Liver (tissue), 7 donors: ENCODE measurements at regions not wholly inside any gene's neighbourhood (a gene's known extent, or its start where the extent isn't known, plus 50 kb on each side); places are given as distances from the start of the nearest gene placed in this dataset.

Source experiments
- DNase-seq: peaks from one replicate; pipeline ENCODE4 v3.0.0-alpha.2; 2017; ENCODE audit warnings: low spot score
- H3K27ac ChIP-seq, 2 donors: one replicate each; pipeline ENCODE4 v1.7.0; 2013; ENCODE audit warnings: inconsistent platforms in 2 of 2, low read length in 2 of 2, control low read depth in 1 of 2, low read depth in 1 of 2, mild to moderate bottlenecking in 1 of 2
- H3K27me3 ChIP-seq, 4 donors: one replicate each; pipeline versions ENCODE4 v1.6.1 to v1.7.0; 2013; ENCODE audit warnings: low read length in 3 of 4, inconsistent platforms in 1 of 4, mild to moderate bottlenecking in 1 of 4, moderate library complexity in 1 of 4; ENCODE audit not compliant: control insufficient read depth in 4 of 4, insufficient read depth in 4 of 4
- H3K36me3 ChIP-seq, 4 donors: one replicate each; pipeline versions ENCODE4 v1.6.1 to v1.7.0; 2013; ENCODE audit warnings: low read length in 3 of 4, mild to moderate bottlenecking in 3 of 4, low read depth in 1 of 4, moderate library complexity in 1 of 4; ENCODE audit not compliant: control insufficient read depth in 4 of 4, insufficient read depth in 3 of 4
- H3K4me1 ChIP-seq, 4 donors: one replicate each; pipeline versions ENCODE4 v1.6.1 to v1.7.0; 2013; ENCODE audit warnings: low read length in 3 of 4, mild to moderate bottlenecking in 3 of 4, moderate library complexity in 1 of 4; ENCODE audit not compliant: control insufficient read depth in 4 of 4, insufficient read depth in 4 of 4
- H3K4me3 ChIP-seq, 3 donors: one replicate each; pipeline versions ENCODE4 v1.6.1 to v1.7.0; 2013; ENCODE audit warnings: low read length in 3 of 3, control low read depth in 1 of 3, low read depth in 1 of 3, mild to moderate bottlenecking in 1 of 3
- H3K9ac ChIP-seq, 2 donors: one replicate each; pipeline ENCODE4 v1.7.0; 2013; ENCODE audit warnings: low read length in 2 of 2, mild to moderate bottlenecking in 2 of 2, moderate library complexity in 2 of 2, control low read depth in 1 of 2, low read depth in 1 of 2
- H3K9me3 ChIP-seq, 4 donors: one replicate each; pipeline versions ENCODE4 v1.6.1 to v1.7.0; 2013; ENCODE audit warnings: low read length in 3 of 4; ENCODE audit not compliant: control insufficient read depth in 4 of 4
- ATF3 ChIP-seq: IDR thresholded peaks from 2 replicates; pipeline ENCODE4 v1.6.1; 2016; ENCODE audit warnings: antibody characterized with exemption
- FOXA1 ChIP-seq: IDR thresholded peaks from 2 replicates; pipeline ENCODE4 v1.6.1; 2016; ENCODE audit warnings: antibody characterized with exemption
- FOXA2 ChIP-seq: IDR thresholded peaks from 2 replicates; pipeline ENCODE4 v1.6.1; 2016; ENCODE audit warnings: antibody characterized with exemption
- GABPA ChIP-seq, 2 donors: IDR thresholded peaks in 1 of 2; conservative IDR thresholded peaks in 1 of 2; 2 replicates each; pipeline ENCODE4 v1.6.1; 2016; ENCODE audit warnings: antibody characterized with exemption in 2 of 2, mild to moderate bottlenecking in 1 of 2, moderate library complexity in 1 of 2
- HNF4A ChIP-seq, 2 donors: conservative IDR thresholded peaks; 2 replicates each; pipeline ENCODE4 v1.6.1; 2016; ENCODE audit warnings: antibody characterized with exemption in 2 of 2, mild to moderate bottlenecking in 2 of 2
- HNF4G ChIP-seq: IDR thresholded peaks from 2 replicates; pipeline ENCODE4 v1.6.1; 2016; ENCODE audit warnings: antibody characterized with exemption
- JUND ChIP-seq, 2 donors: IDR thresholded peaks; 2 replicates each; pipeline ENCODE4 v1.6.1; 2016; ENCODE audit warnings: antibody characterized with exemption in 2 of 2
- NR2F2 ChIP-seq: IDR thresholded peaks from 2 replicates; pipeline ENCODE4 v1.6.1; 2016; ENCODE audit warnings: antibody characterized with exemption
- RAD21 ChIP-seq, 2 donors: IDR thresholded peaks; 2 replicates each; pipeline ENCODE4 v1.6.1; 2016; ENCODE audit warnings: antibody characterized with exemption in 2 of 2, mild to moderate bottlenecking in 2 of 2
- REST ChIP-seq: IDR thresholded peaks from 2 replicates; pipeline ENCODE4 v1.6.1; 2016; ENCODE audit warnings: antibody characterized with exemption, mild to moderate bottlenecking
- SP1 ChIP-seq: IDR thresholded peaks from 2 replicates; pipeline ENCODE4 v1.6.1; 2018; ENCODE audit warnings: antibody characterized with exemption, mild to moderate bottlenecking
- TAF1 ChIP-seq: conservative IDR thresholded peaks from 2 replicates; pipeline ENCODE4 v1.6.1; 2016; ENCODE audit warnings: antibody characterized with exemption, mild to moderate bottlenecking
- YY1 ChIP-seq: IDR thresholded peaks from 2 replicates; pipeline ENCODE4 v1.6.1; 2016; ENCODE audit warnings: antibody characterized with exemption, mild to moderate bottlenecking
- ZBTB33 ChIP-seq: IDR thresholded peaks from 2 replicates; pipeline ENCODE4 v1.6.1; 2016; ENCODE audit warnings: antibody characterized with exemption
- WGBS: extraction: QIAGEN DNeasy Blood & Tissue Kit; methylation state at CpG from one replicate; pipeline ENCODE4 v1.1.7; 2013; 5-methylcytosine and 5-hydroxymethylcytosine counted together
- donor health status: healthy.
- donor health status: healthy.
- donor health status: healthy.
- donor health status: healthy.

- TF ChIP-seq YY1, result no peak
- no peak for TF ChIP-seq GABPA (IDR thresholded peaks at IDR 0.05 in 1 of 2, conservative IDR thresholded peaks at IDR 0.05 in 1 of 2)
- no peak for TF ChIP-seq ZBTB33
- no peak for TF ChIP-seq FOXA2
Measured at GRCh38 chr13:74705438-74705837, 571.2 kb upstream of the KLF12 start (continued).

GRCh38 chr13:74703855-74704387 is 569.7 kb upstream of the KLF12 start:
- WGBS, result 96% methylated on average over 3 of the region's 3 CpGs
- DNase-seq, result no peak
- no peak overlapping the region for H3K9ac ChIP-seq
- H3K36me3 ChIP-seq, result no peaks in the 10 kb centered on the region
- no peaks in the 10 kb centered on the region for H3K4me1 ChIP-seq
- TF ChIP-seq ZBTB33 (no peak), GABPA (IDR thresholded peaks at IDR 0.05 in 1 of 2, conservative IDR thresholded peaks at IDR 0.05 in 1 of 2) (no peak), HNF4G (no peak), SP1 (no peak), TAF1 (no peak), NR2F2 (no peak), FOXA2 (no peak), RAD21 (IDR thresholded peaks at IDR 0.05) (no peak), JUND (IDR thresholded peaks at IDR 0.05) (no peak), HNF4A (conservative IDR thresholded peaks at IDR 0.05) (no peak), FOXA1 (no peak)
- H3K4me3 ChIP-seq, result no peak overlapping the region
- H3K9me3 ChIP-seq, result peaks cover 0 to 2% (median 0%) of the 10 kb centered on the region in 4 donors
- H3K27me3 ChIP-seq, result no peaks in the 10 kb centered on the region
- no peak overlapping the region for H3K27ac ChIP-seq

GRCh38 chr13:74696148-74696922 is 562.1 kb upstream of the KLF12 start:
- Histone ChIP-seq H3K9ac (no peak overlapping the region), H3K36me3 (no peaks in the 10 kb centered on the region), H3K27ac (no peak overlapping the region), H3K27me3 (no peaks in the 10 kb centered on the region), H3K4me3 (no peak overlapping the region), H3K4me1 (no peaks in the 10 kb centered on the region), H3K9me3 (no peaks in the 10 kb centered on the region)
- WGBS, result 45% methylated on average over 8 of the region's 8 CpGs
- no peak for TF ChIP-seq ZBTB33
- TF ChIP-seq RAD21 (IDR thresholded peaks at IDR 0.05), result no peak
- TF ChIP-seq REST, result no peak
- no peak for TF ChIP-seq FOXA1
- TF ChIP-seq ATF3, result no peak
- DNase-seq, result no peak
